Activated B cell treated with CpG ODN at 0.5 μM for 24 hours (primary cell): ENCODE measurements at regions not wholly inside any gene's neighbourhood (a gene's known extent, or its start where the extent isn't known, plus 50 kb on each side); places are given as distances from the start of the nearest gene placed in this dataset.

Experiments
- ATAC-seq: fragments of 200-7000 bp; cut with Tn5 transposase; one replicate; pipeline ENCODE4 v1.10.0; 2021; ENCODE audit warnings: low read depth, mild to moderate bottlenecking, moderate library complexity
- CTCF ChIA-PET: fragments of 350-600 bp; sonication (Branson Sonifier 250); formaldehyde crosslinking; loops from one replicate; lab custom pipeline; 2021; ENCODE audit warnings: antibody characterized with exemption; lab: Charles Lee
- POLR2A ChIA-PET: fragments of 350-600 bp; sonication (Branson Sonifier 250); formaldehyde crosslinking; loops from one replicate; lab custom pipeline; 2021; ENCODE audit warnings: antibody characterized with exemption; lab: Charles Lee
- DNase-seq: peaks from one replicate; pipeline ENCODE4 v3.0.0; 2022
- H3K27ac Mint-ChIP-seq: one replicate; pipeline ENCODE4 v1.8.0; 2020; ENCODE audit warnings: mixed read lengths
- H3K27me3 Mint-ChIP-seq: one replicate; pipeline ENCODE4 v1.8.0; 2021; ENCODE audit warnings: mixed read lengths
- H3K36me3 Mint-ChIP-seq: one replicate; pipeline ENCODE4 v1.8.0; 2021; ENCODE audit warnings: low read depth, mixed read lengths
- H3K4me1 Mint-ChIP-seq: one replicate; pipeline ENCODE4 v1.8.0; 2021; ENCODE audit warnings: mixed read lengths
- H3K4me3 Mint-ChIP-seq: one replicate; pipeline ENCODE4 v1.8.0; 2020; ENCODE audit warnings: mild to moderate bottlenecking, mixed read lengths
- H3K9me3 Mint-ChIP-seq: one replicate; pipeline ENCODE4 v1.8.0; 2020; ENCODE audit warnings: mixed read lengths
- CTCF ChIP-seq: fragments of 200-600 bp; IDR thresholded peaks from one replicate; pipeline ENCODE4 v1.8.0; 2022; ENCODE audit warnings: antibody characterized with exemption, mild to moderate bottlenecking
- intact Hi-C: fragments of 100-400 bp; cut with micrococcal nuclease; formaldehyde crosslinking; loops from one replicate; pipeline ENCODE4 v1.15.1; 2024

GRCh38 chr10:8417631-8418030, 363.1 kb downstream of the GATA3 start:
- POLR2A ChIA-PET: no interaction called here
- CTCF ChIA-PET: interaction anchor here (0.7 kb wide), 1 partner anchor 12 kb away, joined by 3 read pairs; no protein-coding TSS in a partner anchor
- H3K27me3 Mint-ChIP-seq: no peaks in the 10 kb centered on the region

GRCh38 chr10:8418631-8419030, 364.1 kb downstream of the GATA3 start:
- H3K4me3 Mint-ChIP-seq: no peak overlapping the region
- no peaks in the 10 kb centered on the region for H3K4me1 Mint-ChIP-seq
- no peaks in the 10 kb centered on the region for H3K27me3 Mint-ChIP-seq
- TF ChIP-seq CTCF: no peak
- ATAC-seq (no peak), DNase-seq (no peak)
- ChIA-PET CTCF (no interaction called here), POLR2A (no interaction called here)
- H3K27ac Mint-ChIP-seq: no peak overlapping the region
- no peaks in the 10 kb centered on the region for H3K36me3 Mint-ChIP-seq
- no peaks in the 10 kb centered on the region for H3K9me3 Mint-ChIP-seq
- intact Hi-C loops: no loop called here

More at GRCh38 chr10:8417631-8418030, 363.1 kb downstream of the GATA3 start:
- H3K36me3 Mint-ChIP-seq: no peaks in the 10 kb centered on the region
- H3K27ac Mint-ChIP-seq: no peak overlapping the region
- no peaks in the 10 kb centered on the region for H3K9me3 Mint-ChIP-seq
- ATAC-seq (no peak), DNase-seq (no peak)
- no peaks in the 10 kb centered on the region for H3K4me1 Mint-ChIP-seq
- no peak overlapping the region for H3K4me3 Mint-ChIP-seq
- TF ChIP-seq CTCF: no peak
- intact Hi-C loops: no loop called here

GRCh38 chr10:8420182-8420581, 365.7 kb downstream of the GATA3 start:
- no peaks in the 10 kb centered on the region for H3K9me3 Mint-ChIP-seq
- H3K36me3 Mint-ChIP-seq: no peaks in the 10 kb centered on the region
- POLR2A ChIA-PET: no interaction called here
- no peak for ATAC-seq
- H3K4me3 Mint-ChIP-seq: no peak overlapping the region
- intact Hi-C loops: no loop called here
- H3K27ac Mint-ChIP-seq: no peak overlapping the region
- H3K4me1 Mint-ChIP-seq: no peaks in the 10 kb centered on the region
- CTCF ChIA-PET: no interaction called here
- no peak for TF ChIP-seq CTCF
- no peaks in the 10 kb centered on the region for H3K27me3 Mint-ChIP-seq
- DNase-seq: no peak

GRCh38 chr10:8424555-8425211, 370.2 kb downstream of the GATA3 start:
- no peaks in the 10 kb centered on the region for H3K36me3 Mint-ChIP-seq
- no peaks in the 10 kb centered on the region for H3K9me3 Mint-ChIP-seq
- ATAC-seq (no peak), DNase-seq (no peak)
- ChIA-PET POLR2A (no interaction called here), CTCF (no interaction called here)
- no peak overlapping the region for H3K27ac Mint-ChIP-seq
- no peak for TF ChIP-seq CTCF
- no peaks in the 10 kb centered on the region for H3K4me1 Mint-ChIP-seq
- intact Hi-C loops: no loop called here
- H3K27me3 Mint-ChIP-seq: no peaks in the 10 kb centered on the region
- no peak overlapping the region for H3K4me3 Mint-ChIP-seq

- DNase-seq: no peak
- Mint-ChIP-seq H3K9me3 (no peaks in the 10 kb centered on the region), H3K4me1 (no peaks in the 10 kb centered on the region), H3K4me3 (no peak overlapping the region), H3K36me3 (no peaks in the 10 kb centered on the region), H3K27ac (no peak overlapping the region), H3K27me3 (no peaks in the 10 kb centered on the region)
- ChIA-PET POLR2A (no interaction called here), CTCF (no interaction called here)
- intact Hi-C loops: no loop called here
- ATAC-seq: no peak
- no peak for TF ChIP-seq CTCF
Observed at GRCh38 chr10:8428654-8429053, 374.2 kb downstream of the GATA3 start.
